Left colon (tissue), 2 donors: ENCODE measurements at regions not wholly inside any gene's neighbourhood (a gene's known extent, or its start where the extent isn't known, plus 50 kb on each side); places are given as distances from the start of the nearest gene placed in this dataset.
A peak's percentile ranks its signal among the peaks of the same experiment; 100 is the strongest.
"Not testable (repeated sequence)": the region's sequence is repeated elsewhere in the genome, so short reads cannot be mapped to it uniquely, and the experiment has no call there.

Source experiments
- ATAC-seq: fragments of 200-7000 bp; cut with Tn5 transposase; one replicate; pipeline ENCODE4 v1.9.1; 2020; ENCODE audit warnings: mild to moderate bottlenecking, moderate library complexity
- DNase-seq, 2 donors: peaks; one replicate each; pipeline ENCODE4 v3.0.0-alpha.2; 2020
- intact Hi-C, 2 donors: fragments of 100-400 bp; cut with DNase I in 1 of 2; cut with micrococcal nuclease in 1 of 2; formaldehyde crosslinking; loops; one replicate each; pipeline versions ENCODE4 v1.11.2 to v1.14.0; 2022; cut with DNase I, micrococcal nuclease
- donor health status: DM: no; HTN: no; CAD: no.
- donor health status: DM: yes; HTN: yes; CAD: no.

DNA sequence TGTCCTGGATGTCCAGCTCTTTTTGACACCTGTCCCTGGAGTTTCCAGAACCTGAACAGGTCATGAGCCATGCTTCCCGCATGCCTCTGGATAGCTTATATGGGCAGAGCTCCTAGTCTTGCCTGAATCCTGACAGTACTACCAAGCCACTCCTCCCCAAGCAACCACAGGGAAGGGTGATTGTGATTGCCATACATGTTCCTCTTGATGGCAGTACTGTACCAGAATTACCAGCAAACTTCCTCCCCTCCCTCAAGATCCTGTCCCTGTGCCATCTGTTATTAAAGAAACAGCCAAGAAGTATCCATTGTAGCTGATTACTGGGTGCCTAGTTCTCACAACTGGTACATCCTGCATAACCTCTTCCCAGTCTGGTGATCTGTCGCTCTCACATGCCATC, 264.3 kb upstream of the AGTR2 start:
- ATAC-seq (no peak), DNase-seq (no peak)
- intact Hi-C loops = no loop called here

GRCh38 chrX:115906881-115907280, 263.7 kb upstream of the AGTR2 start:
- DNase-seq = no peak
- ATAC-seq = peak; percentile 44
- intact Hi-C loops = no loop called here

GRCh38 chrX:115909017-115909416, 261.5 kb upstream of the AGTR2 start:
- ATAC-seq (no peak), DNase-seq (no peak)
- intact Hi-C loops = no loop called here

- DNase-seq (no peak), ATAC-seq (no peak)
- intact Hi-C loops = no loop called here
Measured at GRCh38 chrX:115911967-115912366, 258.6 kb upstream of the AGTR2 start.

DNA sequence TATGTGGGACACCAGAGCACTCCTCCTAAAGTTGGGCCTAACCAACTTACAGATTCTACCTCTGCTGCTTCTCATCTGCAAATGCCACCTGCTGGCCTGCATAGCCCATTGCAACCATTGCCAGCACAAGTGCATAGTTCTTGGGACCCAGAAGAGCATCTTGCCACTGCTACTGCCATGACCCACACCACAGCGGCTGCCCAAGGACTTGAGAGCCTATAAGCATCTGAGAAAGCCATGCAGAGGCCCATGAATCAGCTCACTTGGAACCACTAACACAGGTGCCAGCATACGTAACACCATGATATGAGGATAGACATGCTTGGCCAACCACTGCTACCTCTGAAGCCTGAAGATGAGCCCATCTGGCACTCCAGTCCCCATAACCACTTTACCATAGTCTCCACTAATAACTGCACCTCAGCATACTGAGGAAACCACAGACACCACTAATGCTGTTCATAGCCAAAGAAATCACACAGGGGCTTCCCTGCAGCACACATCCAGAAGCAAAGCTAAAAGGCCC, 258.1 kb upstream of the AGTR2 start:
- intact Hi-C loops = no loop called here
- DNase-seq (no peak), ATAC-seq (peak; percentile 44)

GRCh38 chrX:115913575-115913974, 257.0 kb upstream of the AGTR2 start:
- DNase-seq (no peak), ATAC-seq (no peak)
- intact Hi-C loops = no loop called here

DNA sequence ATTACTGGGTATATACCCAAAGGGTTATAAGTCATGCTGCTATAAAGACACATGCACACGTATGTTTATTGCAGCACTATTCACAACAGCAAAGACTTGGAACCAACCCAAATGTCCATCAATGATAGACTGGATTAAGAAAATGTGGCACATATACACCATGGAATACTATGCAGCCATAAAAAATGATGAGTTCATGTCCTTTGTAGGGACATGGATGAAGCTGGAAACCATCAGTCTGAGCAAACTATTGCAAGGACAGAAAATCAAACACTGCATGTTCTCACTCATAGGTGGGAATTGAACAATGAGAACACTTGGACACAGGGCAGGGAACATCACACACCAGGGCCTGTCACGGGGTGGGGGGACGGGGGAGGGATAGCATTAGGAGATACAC, 254.9 kb upstream of the AGTR2 start:
- DNase-seq, ATAC-seq, intact Hi-C loops: not testable (repeated sequence)

- no peak for ATAC-seq
- intact Hi-C loops = no loop called here
- DNase-seq = no peak
Measured at GRCh38 chrX:115929480-115929879, 241.1 kb upstream of the AGTR2 start.

DNA sequence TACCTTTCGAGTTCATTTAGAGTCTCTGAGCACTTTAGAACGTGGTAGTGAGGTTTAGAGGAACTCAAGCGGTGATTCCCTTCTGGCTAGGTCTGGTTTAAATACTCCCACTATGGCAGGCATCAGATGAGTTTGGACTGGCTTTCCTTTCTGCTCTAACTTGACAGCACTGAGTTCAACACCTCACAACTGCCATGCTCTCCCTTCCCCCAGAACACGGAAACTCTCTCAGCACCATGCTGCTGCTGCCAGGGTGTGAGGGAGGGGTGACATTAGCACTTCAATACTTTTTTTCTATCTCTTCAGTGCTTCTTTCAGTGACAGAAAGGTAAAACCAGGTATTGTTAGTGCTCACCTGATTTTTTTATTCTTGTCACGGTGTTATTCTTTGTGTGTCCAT, 234.5 kb upstream of the AGTR2 start:
- intact Hi-C loops = no loop called here
- ATAC-seq = no peak

DNA sequence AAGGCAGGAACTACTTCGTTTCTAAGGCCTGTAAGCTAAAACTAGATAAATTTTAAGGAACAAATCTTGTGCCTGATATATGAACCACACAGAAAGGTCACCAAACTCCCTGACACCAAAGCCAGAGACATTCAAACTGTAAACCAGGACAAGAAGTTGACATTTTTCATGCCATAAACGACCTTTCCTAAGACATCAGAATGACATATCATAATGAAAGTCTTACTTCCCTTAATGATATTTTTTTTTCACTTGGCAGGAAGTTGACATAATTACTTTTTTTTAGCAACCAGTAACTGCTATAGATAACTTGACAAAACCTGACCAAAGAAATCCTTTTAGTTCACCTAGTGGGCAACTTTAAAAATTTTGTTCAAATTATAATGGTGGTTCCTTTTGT, 231.5 kb upstream of the AGTR2 start:
- no peak for DNase-seq
- intact Hi-C loops = no loop called here
- ATAC-seq = no peak

More for the DNA sequence above, 234.5 kb upstream of the AGTR2 start:
- DNase-seq = no peak

DNA sequence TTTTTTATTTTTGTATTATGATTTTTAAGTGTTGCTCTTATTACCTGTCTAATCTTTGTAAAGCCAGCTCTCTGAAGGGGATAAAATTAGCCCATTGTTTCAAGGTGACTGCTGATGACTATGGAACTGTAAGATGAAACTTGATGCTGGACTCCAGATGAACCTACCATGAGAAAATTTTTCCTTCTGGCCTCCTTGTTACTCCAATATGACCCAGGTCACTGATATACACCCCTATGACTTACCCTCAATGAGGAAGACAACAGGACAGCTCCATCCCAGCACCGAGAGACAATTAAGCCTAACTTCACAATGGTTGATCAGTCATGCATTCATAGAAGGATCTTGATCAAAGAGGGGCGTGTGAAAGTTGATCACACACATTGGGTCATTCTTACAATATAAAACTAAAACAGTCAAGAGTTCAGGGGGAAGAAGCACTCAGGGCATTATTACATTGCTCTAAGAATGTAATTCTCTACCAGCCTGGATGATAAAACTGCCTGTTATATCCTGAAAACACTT, 230.8 kb upstream of the AGTR2 start:
- no peak for DNase-seq
- ATAC-seq = no peak
- intact Hi-C loops = no loop called here

GRCh38 chrX:115940348-115940747, 230.2 kb upstream of the AGTR2 start:
- no peak for DNase-seq
- intact Hi-C loops = no loop called here
- ATAC-seq = peak; percentile 25

GRCh38 chrX:115940888-115941332, 229.6 kb upstream of the AGTR2 start:
- ATAC-seq (peak; percentile 98), DNase-seq (peak; percentile 68 to 79)
- intact Hi-C loops = no loop called here

- DNase-seq (no peak), ATAC-seq (no peak)
- intact Hi-C loops = no loop called here
Measured at GRCh38 chrX:115941388-115941787, 229.2 kb upstream of the AGTR2 start.

DNA sequence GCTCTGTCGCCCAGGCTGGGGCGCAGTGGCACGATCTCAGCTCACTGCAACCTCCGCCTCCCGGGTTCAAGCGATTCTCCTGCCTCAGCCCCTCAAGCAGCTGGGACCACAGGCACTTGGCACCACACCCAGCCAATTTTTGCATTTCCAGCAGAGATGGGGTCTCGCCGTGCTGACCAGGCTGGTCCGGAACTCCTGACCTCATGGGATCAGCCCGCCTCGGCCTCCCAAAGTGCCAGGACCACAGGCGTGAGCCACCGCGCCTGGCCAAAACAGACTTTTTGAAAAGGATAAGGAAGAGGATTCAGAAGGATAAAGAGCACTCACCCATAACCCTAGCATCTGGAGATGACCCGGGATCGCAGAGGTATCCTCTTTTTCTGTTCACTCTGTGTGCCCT, 224.5 kb upstream of the AGTR2 start:
- ATAC-seq (no peak), DNase-seq (no peak)
- intact Hi-C loops = no loop called here

GRCh38 chrX:115948018-115948923, 222.3 kb upstream of the AGTR2 start:
- intact Hi-C loops = no loop called here
- ATAC-seq (peak; percentile 67), DNase-seq (peak in 1 of 2 donors; percentile 39)

GRCh38 chrX:115949900-115950822, 220.4 kb upstream of the AGTR2 start:
- ATAC-seq (peak; percentile 49), DNase-seq (peak in 1 of 2 donors; percentile 35)
- intact Hi-C loops = no loop called here

DNA sequence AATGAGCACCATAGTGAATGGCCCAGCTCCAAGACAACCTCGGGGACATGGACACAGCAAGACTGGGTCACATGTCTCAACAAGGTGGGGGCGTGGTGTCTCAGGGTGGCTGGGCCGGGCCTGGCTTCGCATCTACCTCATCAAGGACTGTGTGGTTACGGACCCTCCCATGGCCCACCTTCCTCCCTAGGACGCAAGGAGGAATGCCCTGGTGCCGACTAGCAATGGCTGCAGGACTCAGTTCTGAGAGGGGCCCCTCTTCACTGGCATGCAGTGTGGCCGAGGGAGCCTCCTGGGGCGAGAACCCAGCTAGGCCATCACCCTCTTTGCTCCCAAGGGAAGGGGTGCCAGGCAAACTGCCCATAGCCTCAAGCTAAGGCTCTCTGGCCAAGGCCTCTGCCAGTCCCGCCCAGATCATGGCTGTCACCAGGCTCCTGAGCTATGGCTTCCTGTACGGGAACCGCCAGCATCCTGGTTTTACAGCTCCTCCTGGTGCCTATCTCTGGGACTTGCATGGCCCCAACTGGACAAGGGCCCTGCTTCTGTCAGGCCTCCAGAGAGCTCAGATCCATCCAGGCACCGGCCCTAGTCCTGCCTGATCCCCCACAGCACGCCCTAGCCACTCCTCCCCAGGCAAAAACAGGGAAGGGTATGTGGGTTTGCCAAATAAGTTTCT, 218.0 kb upstream of the AGTR2 start:
- ATAC-seq (peak; percentile 57), DNase-seq (no peak)
- intact Hi-C loops = no loop called here
